K562 (cell line): ENCODE measurements at regions not wholly inside any gene's neighbourhood (a gene's known extent, or its start where the extent isn't known, plus 50 kb on each side); places are given as distances from the start of the nearest gene placed in this dataset.
"Not testable (repeated sequence)": the region's sequence is repeated elsewhere in the genome, so short reads cannot be mapped to it uniquely, and the experiment has no call there.

ENCODE experiments used
- ATF4 ChIP-seq: fragments of 450-650 bp; formaldehyde crosslinking; IDR thresholded peaks from 2 replicates; pipeline ENCODE4 v1.4.0; 2022; ENCODE audit warnings: mild to moderate bottlenecking, moderate library complexity
- ATF7 ChIP-seq: fragments of 450-650 bp; IDR thresholded peaks from 2 replicates; pipeline ENCODE4 v1.7.1; 2014; ENCODE audit warnings: mild to moderate bottlenecking, moderate library complexity
- CHD4 ChIP-seq: fragments of 200-600 bp; sonication (generic); IDR thresholded peaks from 3 replicates; pipeline ENCODE4 v1.6.1; 2012; ENCODE audit warnings: low read depth, mild to moderate bottlenecking, mixed read lengths, low read length, inconsistent platforms; ENCODE audit not compliant: insufficient read depth, insufficient replicate concordance, poor library complexity, severe bottlenecking
- CTCF ChIP-seq, 3 experiments: IDR thresholded peaks in 2 of 3; conservative IDR thresholded peaks in 1 of 3; 2 replicates each; pipeline ENCODE4 v1.5.1; 2011 to 2012; ENCODE audit warnings: low read length in 3 of 3, mild to moderate bottlenecking in 3 of 3, control low read depth in 2 of 3, improper control_type of control experiment in 1 of 3, inconsistent platforms in 1 of 3, low read depth in 1 of 3, mixed read lengths in 1 of 3, moderate library complexity in 1 of 3; ENCODE audit not compliant: insufficient read depth in 2 of 3
- DMBX1 ChIP-seq: fragments of 250-450 bp; sonication (Bioruptor Pico); IDR thresholded peaks from 2 replicates; pipeline ENCODE4 v1.8.0; 2022; ENCODE audit warnings: inconsistent platforms, mild to moderate bottlenecking, moderate library complexity, borderline replicate concordance
- E2F8 ChIP-seq: fragments of 450-650 bp; IDR thresholded peaks from 2 replicates; pipeline ENCODE4 v1.7.1; 2018; ENCODE audit warnings: mild to moderate bottlenecking, low read depth; ENCODE audit not compliant: partially characterized antibody
- EZH2 ChIP-seq: IDR thresholded peaks from 2 replicates; pipeline ENCODE4 v1.6.1; 2012; ENCODE audit warnings: low read depth, mild to moderate bottlenecking, inconsistent platforms, low read length, borderline replicate concordance
- GMEB1 ChIP-seq: fragments of 250-450 bp; sonication (Bioruptor Pico); IDR thresholded peaks from 2 replicates; pipeline ENCODE4 v1.4.0; 2020; ENCODE audit warnings: mild to moderate bottlenecking
- PRPF4 ChIP-seq: fragments of 200-400 bp; formaldehyde crosslinking; IDR thresholded peaks from one replicate; pipeline ENCODE4 v1.6.1; 2017; ENCODE audit warnings: low read length, low read depth, mild to moderate bottlenecking; ENCODE audit not compliant: insufficient read depth, poor library complexity, severe bottlenecking
- RAD51 ChIP-seq: fragments of 450-650 bp; IDR thresholded peaks from 2 replicates; pipeline ENCODE4 v1.7.1; 2016; ENCODE audit warnings: low read depth, mild to moderate bottlenecking, borderline replicate concordance
- ZBTB26 ChIP-seq: fragments of 450-650 bp; formaldehyde crosslinking; IDR thresholded peaks from 2 replicates; pipeline ENCODE4 v1.4.0; 2022; ENCODE audit warnings: missing genetic modification characterization
- ZNF174 ChIP-seq: fragments of 250-450 bp; sonication (Bioruptor Pico); IDR thresholded peaks from 2 replicates; pipeline ENCODE4 v1.4.0; 2020; ENCODE audit warnings: mild to moderate bottlenecking
- ZNF354B ChIP-seq: fragments of 250-450 bp; sonication (Bioruptor Pico); IDR thresholded peaks from 2 replicates; pipeline ENCODE4 v1.4.0; 2020
- ZSCAN32 ChIP-seq: fragments of 450-650 bp; formaldehyde crosslinking; IDR thresholded peaks from 2 replicates; pipeline ENCODE4 v1.4.0; 2020; ENCODE audit warnings: mild to moderate bottlenecking, moderate library complexity

- TF ChIP-seq ZNF354B (CRISPR knock-in tag); PRPF4; EZH2; RAD51; CHD4; ZNF174 (CRISPR knock-in tag); ZSCAN32 (CRISPR knock-in tag); ATF4 (CRISPR knock-in tag); E2F8; ZBTB26 (CRISPR knock-in tag); ATF7; GMEB1; CTCF (IDR thresholded peaks at IDR 0.05 in 2 of 3, conservative IDR thresholded peaks at IDR 0.05 in 1 of 3; ENCODE audit: insufficient read depth in 2 of 3, low read depth in 1 of 3, low read length in 3 of 3); DMBX1 (CRISPR knock-in tag): not testable (repeated sequence)
Measured at GRCh38 chr7:113600428-113600827, 318.4 kb downstream of the PPP1R3A start.
